HUDEP-2 (cell line): ENCODE measurements at regions not wholly inside any gene's neighbourhood (a gene's known extent, or its start where the extent isn't known, plus 50 kb on each side); places are given as distances from the start of the nearest gene placed in this dataset.
"Not testable (repeated sequence)": the region's sequence is repeated elsewhere in the genome, so short reads cannot be mapped to it uniquely, and the experiment has no call there.

Source experiments
- DNase-seq, 76 experiments: peaks; one replicate each; lab custom pipeline; 2025; ENCODE audit not compliant: unreplicated experiment in 76 of 76; lab: John Stamatoyannopoulos, UW

DNA sequence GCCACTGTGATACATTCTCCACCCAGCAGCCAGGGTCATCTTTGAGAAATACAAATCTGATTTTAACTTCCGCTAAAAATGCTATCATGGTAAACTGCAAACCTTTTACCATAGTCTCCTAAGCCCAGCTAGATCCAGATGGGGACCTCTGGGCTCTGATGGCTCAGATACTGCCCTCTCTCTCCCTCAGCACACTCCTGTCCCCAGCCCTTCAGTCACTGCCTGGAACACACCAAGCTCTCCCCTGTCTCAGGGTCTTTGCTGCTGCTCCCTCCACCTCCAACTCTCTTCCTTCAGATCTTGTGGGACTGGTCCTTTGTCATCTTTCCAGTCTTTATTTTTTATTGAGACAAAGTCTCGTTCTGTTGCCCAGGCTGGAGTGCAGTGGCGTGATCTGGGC is 65.1 kb downstream of the SPRY4 start:
- DNase-seq, result no peak

GRCh38 chr5:142255831-142256230 is 69.0 kb downstream of the SPRY4 start:
- DNase-seq, result no peak

- DNase-seq, result no peak
These were observed 70.4 kb downstream of the SPRY4 start for GRCh38 chr5:142254431-142254830.

DNA sequence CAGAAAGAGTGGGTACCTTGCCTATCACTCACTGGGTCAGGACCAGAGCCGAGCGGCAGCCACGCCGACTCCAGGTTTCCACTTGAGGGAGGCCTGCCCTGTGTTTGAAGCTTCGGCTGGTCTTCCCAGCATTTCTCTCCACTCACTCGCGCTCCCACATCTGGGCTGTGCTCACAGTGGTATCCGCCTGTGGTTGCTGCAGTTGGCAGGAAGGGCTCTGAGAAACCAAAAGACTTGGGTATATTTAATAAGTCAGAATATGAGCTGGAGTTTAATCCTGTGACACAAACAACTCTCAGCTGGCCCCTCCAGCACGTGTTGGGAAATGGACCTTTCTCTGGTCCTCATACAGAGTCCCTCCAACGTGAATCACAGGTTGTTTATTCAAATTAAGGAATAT is 70.9 kb downstream of the SPRY4 start:
- no peak for DNase-seq

GRCh38 chr5:142250119-142250518 is 74.7 kb downstream of the SPRY4 start:
- DNase-seq, result no peak

- no peak for DNase-seq
These were observed 75.9 kb downstream of the SPRY4 start for GRCh38 chr5:142248853-142249462.

DNA sequence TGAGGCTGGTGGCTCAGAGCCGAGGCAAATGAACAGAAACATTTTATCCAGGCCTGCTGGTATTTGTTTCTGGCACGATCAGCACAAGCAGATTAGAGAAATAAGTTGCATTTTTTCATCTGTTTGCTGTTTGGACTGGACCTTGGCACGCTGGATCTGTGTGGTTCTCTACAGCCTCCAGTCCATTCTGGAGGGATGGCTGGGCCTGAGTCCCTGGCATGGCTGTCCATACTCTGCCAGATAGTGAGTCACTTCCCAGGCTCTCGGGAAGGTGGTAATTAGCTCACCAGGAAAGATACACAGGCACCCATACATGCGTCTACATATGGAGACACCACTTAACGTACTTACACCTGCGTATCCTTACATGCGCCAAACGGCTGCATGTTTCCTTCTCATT is 78.6 kb downstream of the SPRY4 start:
- DNase-seq, result no peak

GRCh38 chr5:142245786-142246185 is 79.0 kb downstream of the SPRY4 start:
- no peak for DNase-seq

DNA sequence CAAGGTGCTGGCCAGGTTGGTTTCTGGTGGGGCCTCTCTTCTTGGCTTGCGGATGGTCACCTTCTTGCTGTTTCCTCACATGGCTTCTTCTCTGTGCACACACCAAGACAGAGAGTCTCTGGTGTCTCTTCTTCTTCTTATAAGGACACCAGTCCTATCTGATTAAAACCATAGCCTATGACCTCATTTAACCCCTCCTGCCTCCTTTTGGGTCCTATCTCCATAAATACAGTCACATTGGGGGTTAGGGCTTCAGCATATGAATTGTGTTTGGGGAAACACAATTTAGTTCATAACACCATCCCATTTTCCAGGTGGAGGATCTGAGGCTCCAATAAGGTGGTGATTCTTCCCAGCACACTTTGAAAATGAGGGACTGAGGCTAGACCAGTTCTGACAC is 80.4 kb downstream of the SPRY4 start:
- no peak for DNase-seq

GRCh38 chr5:142242272-142242671 is 82.5 kb downstream of the SPRY4 start:
- DNase-seq, result no peak

GRCh38 chr5:142239394-142240159 is 85.2 kb downstream of the SPRY4 start:
- DNase-seq, result no peak

- no peak for DNase-seq
These were observed 87.1 kb downstream of the SPRY4 start for GRCh38 chr5:142237707-142238106.

DNA sequence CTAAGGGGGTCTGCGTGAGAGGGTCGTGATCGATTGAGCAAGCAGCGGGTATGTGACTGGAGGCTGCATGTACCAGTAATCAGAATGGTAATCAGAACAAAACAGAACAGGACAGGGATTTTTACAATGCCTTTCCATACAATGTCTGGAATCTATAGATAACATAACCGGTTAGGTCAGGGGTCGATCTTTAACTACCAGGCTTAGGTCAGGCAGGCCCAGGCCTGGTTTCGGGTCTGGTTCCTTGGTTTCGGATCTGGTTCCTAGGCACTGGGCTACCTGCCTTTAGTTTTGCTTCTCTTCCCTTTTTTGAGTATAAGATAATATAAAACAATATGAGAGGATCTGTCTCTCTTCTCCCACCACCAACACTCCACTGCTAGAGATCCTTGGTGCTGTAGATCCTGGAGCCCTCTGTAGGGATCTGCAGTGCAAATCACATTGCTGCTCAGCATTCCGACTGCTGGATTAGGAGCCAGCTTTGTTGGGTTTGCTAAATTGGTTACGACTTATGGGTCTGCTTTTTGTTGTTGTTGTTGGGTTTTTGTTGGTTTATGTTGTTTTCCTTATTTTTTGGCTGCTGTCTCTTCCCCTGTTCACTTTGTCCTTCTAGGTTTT is 88.0 kb downstream of the SPRY4 start:
- DNase-seq, result not testable (repeated sequence)

GRCh38 chr5:142235870-142236672 is 88.8 kb downstream of the SPRY4 start:
- no peak for DNase-seq

- no peak for DNase-seq
These were observed 89.6 kb downstream of the SPRY4 start for GRCh38 chr5:142235050-142235797.

- no peak for DNase-seq
These were observed 91.5 kb downstream of the SPRY4 start for GRCh38 chr5:142233083-142234032.

DNA sequence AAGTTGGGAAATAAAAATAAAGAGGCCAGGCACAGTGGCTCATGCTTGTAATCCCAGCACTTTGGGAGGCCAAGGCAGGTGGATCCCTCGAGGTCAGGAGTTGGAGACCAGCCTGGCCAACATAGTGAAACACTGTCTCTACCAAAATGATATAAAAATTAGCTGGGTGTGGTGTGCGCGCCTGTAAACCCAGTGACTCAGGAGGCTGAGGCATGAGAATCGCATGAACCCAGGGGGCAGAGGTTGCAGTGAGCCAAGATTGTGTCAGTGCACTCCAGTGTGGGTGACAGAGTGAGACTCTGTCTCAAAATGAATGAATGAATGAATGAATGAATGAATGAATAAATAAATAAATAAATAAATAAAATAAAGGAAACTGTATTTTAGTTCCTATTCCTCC is 93.9 kb downstream of the SPRY4 start:
- not testable (repeated sequence) for DNase-seq

DNA sequence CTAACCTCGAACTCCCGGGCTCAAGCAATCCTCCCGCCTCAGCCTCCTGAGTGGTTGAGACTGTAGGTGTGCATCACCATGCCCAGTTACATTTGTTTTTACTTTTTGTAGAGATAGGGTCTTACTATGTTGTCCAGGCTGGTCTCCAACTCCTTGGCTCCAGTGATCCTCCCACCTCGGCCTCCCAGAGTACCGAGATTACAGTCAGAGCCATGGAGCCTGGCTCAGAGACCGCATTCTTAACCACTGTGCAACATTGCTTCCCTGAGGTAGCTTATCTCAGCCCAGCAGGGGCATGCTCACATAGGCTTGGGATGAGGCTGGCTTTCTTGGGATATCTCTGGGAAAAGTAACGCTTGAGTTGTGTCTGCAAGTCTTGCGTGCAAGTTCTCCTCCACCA is 99.7 kb downstream of the SPRY4 start:
- no peak for DNase-seq

- DNase-seq, result no peak
These were observed 101.8 kb downstream of the SPRY4 start for GRCh38 chr5:142222866-142223558.
